ENCODE measurements at regions not wholly inside any gene's neighbourhood (a gene's known extent, or its start where the extent isn't known, plus 50 kb on each side); places are given as distances from the start of the nearest gene placed in this dataset.

GRCh38 chrX:23228950-23229448 lies 105.7 kb upstream of the PTCHD1 start:
- no peak for DNase-seq

- no peak for DNase-seq
Measured at GRCh38 chrX:23235051-23235450, 99.6 kb upstream of the PTCHD1 start.

GRCh38 chrX:23246001-23246400 lies 88.6 kb upstream of the PTCHD1 start:
- DNase-seq, result no peak

- DNase-seq, result no peak
Measured at GRCh38 chrX:23248187-23248586, 86.5 kb upstream of the PTCHD1 start.

GRCh38 chrX:23251043-23251442 lies 83.6 kb upstream of the PTCHD1 start:
- DNase-seq, result no peak

- no peak for DNase-seq
Measured at GRCh38 chrX:23263892-23264291, 70.8 kb upstream of the PTCHD1 start.

- DNase-seq, result no peak
Measured at GRCh38 chrX:23269923-23270322, 64.7 kb upstream of the PTCHD1 start.

- no peak for DNase-seq
Measured at GRCh38 chrX:23271026-23271425, 63.6 kb upstream of the PTCHD1 start.

- DNase-seq, result no peak
Measured at GRCh38 chrX:23276475-23276874, 58.2 kb upstream of the PTCHD1 start.

Data from Kasumi-1 (cell line).